Immature natural killer cell (primary cell): ENCODE measurements at regions not wholly inside any gene's neighbourhood (a gene's known extent, or its start where the extent isn't known, plus 50 kb on each side); places are given as distances from the start of the nearest gene placed in this dataset.

ENCODE experiments used
- DNase-seq, 3 donors: peaks; one replicate each; pipeline ENCODE4 v3.0.0; 2022; ENCODE audit warnings: mixed read lengths in 1 of 3
- H3K27ac Mint-ChIP-seq, 6 donors: one replicate each; pipeline ENCODE4 v1.8.0; 2020; ENCODE audit warnings: mixed read lengths in 6 of 6, mild to moderate bottlenecking in 5 of 6, inconsistent platforms in 4 of 6, moderate library complexity in 3 of 6
- H3K27me3 Mint-ChIP-seq, 3 donors: one replicate each; pipeline ENCODE4 v1.8.0; 2020 to 2021; ENCODE audit warnings: low read depth in 3 of 3, mild to moderate bottlenecking in 3 of 3, mixed read lengths in 3 of 3, moderate library complexity in 3 of 3, inconsistent platforms in 1 of 3
- H3K36me3 Mint-ChIP-seq, 3 donors: one replicate each; pipeline ENCODE4 v1.8.0; 2020; ENCODE audit warnings: mixed read lengths in 3 of 3, inconsistent platforms in 2 of 3, mild to moderate bottlenecking in 2 of 3
- H3K4me1 Mint-ChIP-seq, 2 donors: one replicate each; pipeline ENCODE4 v1.8.0; 2020; ENCODE audit warnings: inconsistent platforms in 2 of 2, mild to moderate bottlenecking in 2 of 2, mixed read lengths in 2 of 2, moderate library complexity in 1 of 2
- H3K4me3 Mint-ChIP-seq, 5 donors: one replicate each; pipeline ENCODE4 v1.8.0; 2020; ENCODE audit warnings: mild to moderate bottlenecking in 5 of 5, mixed read lengths in 5 of 5, inconsistent platforms in 3 of 5, moderate library complexity in 3 of 5
- H3K9me3 Mint-ChIP-seq, 6 donors: one replicate each; pipeline ENCODE4 v1.8.0; 2020; ENCODE audit warnings: mild to moderate bottlenecking in 6 of 6, mixed read lengths in 6 of 6, inconsistent platforms in 4 of 6, moderate library complexity in 3 of 6

- Mint-ChIP-seq H3K4me1 (no peaks in the 10 kb centered on the region), H3K27me3 (peaks cover 4 to 8% (median 4%) of the 10 kb centered on the region in 3 donors), H3K27ac (no peak overlapping the region), H3K9me3 (no peaks in the 10 kb centered on the region), H3K36me3 (no peaks in the 10 kb centered on the region), H3K4me3 (no peak overlapping the region)
- no peak for DNase-seq
These were observed 206.4 kb downstream of the TBXT start for GRCh38 chr6:165961233-165961632.

GRCh38 chr6:165960695-165961094, 207.0 kb downstream of the TBXT start:
- no peak overlapping the region for H3K4me3 Mint-ChIP-seq
- no peaks in the 10 kb centered on the region for H3K9me3 Mint-ChIP-seq
- H3K27ac Mint-ChIP-seq: no peak overlapping the region
- DNase-seq: no peak
- H3K4me1 Mint-ChIP-seq: no peaks in the 10 kb centered on the region
- peaks cover 4 to 8% (median 4%) of the 10 kb centered on the region in 3 donors for H3K27me3 Mint-ChIP-seq
- no peaks in the 10 kb centered on the region for H3K36me3 Mint-ChIP-seq

- no peak overlapping the region for H3K27ac Mint-ChIP-seq
- no peaks in the 10 kb centered on the region for H3K9me3 Mint-ChIP-seq
- no peaks in the 10 kb centered on the region for H3K36me3 Mint-ChIP-seq
- no peaks in the 10 kb centered on the region for H3K4me1 Mint-ChIP-seq
- peaks cover 4 to 8% (median 5%) of the 10 kb centered on the region in 3 donors for H3K27me3 Mint-ChIP-seq
- H3K4me3 Mint-ChIP-seq: no peak overlapping the region
- DNase-seq: no peak
These were observed 208.0 kb downstream of the TBXT start for GRCh38 chr6:165959627-165960026.

GRCh38 chr6:165956874-165957273, 210.8 kb downstream of the TBXT start:
- Mint-ChIP-seq H3K27ac (no peak overlapping the region), H3K9me3 (no peaks in the 10 kb centered on the region), H3K36me3 (no peaks in the 10 kb centered on the region), H3K27me3 (peaks cover 4 to 8% (median 4%) of the 10 kb centered on the region in 3 donors), H3K4me1 (no peaks in the 10 kb centered on the region), H3K4me3 (no peak overlapping the region)
- no peak for DNase-seq

GRCh38 chr6:165952514-165952913, 215.1 kb downstream of the TBXT start:
- H3K36me3 Mint-ChIP-seq: no peaks in the 10 kb centered on the region
- H3K4me1 Mint-ChIP-seq: no peaks in the 10 kb centered on the region
- no peaks in the 10 kb centered on the region for H3K9me3 Mint-ChIP-seq
- no peak overlapping the region for H3K4me3 Mint-ChIP-seq
- H3K27ac Mint-ChIP-seq: no peak overlapping the region
- DNase-seq: no peak
- H3K27me3 Mint-ChIP-seq: peaks cover 3 to 12% (median 5%) of the 10 kb centered on the region in 3 donors

GRCh38 chr6:165950316-165950715, 217.3 kb downstream of the TBXT start:
- H3K27me3 Mint-ChIP-seq: peaks cover 2 to 12% (median 5%) of the 10 kb centered on the region in 3 donors
- H3K36me3 Mint-ChIP-seq: no peaks in the 10 kb centered on the region
- DNase-seq: no peak
- no peaks in the 10 kb centered on the region for H3K9me3 Mint-ChIP-seq
- no peak overlapping the region for H3K27ac Mint-ChIP-seq
- no peaks in the 10 kb centered on the region for H3K4me1 Mint-ChIP-seq
- no peak overlapping the region for H3K4me3 Mint-ChIP-seq

GRCh38 chr6:165949324-165949723, 218.3 kb downstream of the TBXT start:
- Mint-ChIP-seq H3K4me1 (no peaks in the 10 kb centered on the region), H3K27ac (no peak overlapping the region), H3K4me3 (no peak overlapping the region), H3K36me3 (no peaks in the 10 kb centered on the region), H3K9me3 (no peaks in the 10 kb centered on the region), H3K27me3 (peaks cover 3 to 12% (median 8%) of the 10 kb centered on the region in 3 donors)
- DNase-seq: no peak

- H3K4me1 Mint-ChIP-seq: no peaks in the 10 kb centered on the region
- H3K36me3 Mint-ChIP-seq: no peaks in the 10 kb centered on the region
- peaks cover 0 to 7% (median under 1%) of the 10 kb centered on the region in 6 donors for H3K9me3 Mint-ChIP-seq
- no peak overlapping the region for H3K27ac Mint-ChIP-seq
- no peak for DNase-seq
- H3K27me3 Mint-ChIP-seq: peaks cover 2 to 6% (median 5%) of the 10 kb centered on the region in 3 donors
- no peak overlapping the region for H3K4me3 Mint-ChIP-seq
These were observed 223.6 kb downstream of the TBXT start for GRCh38 chr6:165944002-165944466.

GRCh38 chr6:165941786-165942185, 225.9 kb downstream of the TBXT start:
- Mint-ChIP-seq H3K27ac (no peak overlapping the region), H3K27me3 (peaks cover 2 to 6% (median 3%) of the 10 kb centered on the region in 3 donors), H3K9me3 (peaks cover 0 to 7% (median under 1%) of the 10 kb centered on the region in 6 donors), H3K36me3 (no peaks in the 10 kb centered on the region), H3K4me1 (no peaks in the 10 kb centered on the region), H3K4me3 (no peak overlapping the region)
- DNase-seq: no peak

GRCh38 chr6:165941249-165941775, 226.3 kb downstream of the TBXT start:
- no peak for DNase-seq
- no peaks in the 10 kb centered on the region for H3K36me3 Mint-ChIP-seq
- no peak overlapping the region for H3K27ac Mint-ChIP-seq
- peaks cover 2 to 10% (median 3%) of the 10 kb centered on the region in 3 donors for H3K27me3 Mint-ChIP-seq
- no peaks in the 10 kb centered on the region for H3K4me1 Mint-ChIP-seq
- peaks cover 0 to 7% (median under 1%) of the 10 kb centered on the region in 6 donors for H3K9me3 Mint-ChIP-seq
- H3K4me3 Mint-ChIP-seq: no peak overlapping the region

GRCh38 chr6:165940366-165940765, 227.3 kb downstream of the TBXT start:
- Mint-ChIP-seq H3K36me3 (no peaks in the 10 kb centered on the region), H3K4me1 (no peaks in the 10 kb centered on the region), H3K4me3 (no peak overlapping the region), H3K9me3 (peaks cover 0 to 7% (median under 1%) of the 10 kb centered on the region in 6 donors), H3K27ac (no peak overlapping the region), H3K27me3 (peaks cover 3 to 11% (median 4%) of the 10 kb centered on the region in 3 donors)
- no peak for DNase-seq

- H3K27me3 Mint-ChIP-seq: peaks cover 4 to 9% (median 8%) of the 10 kb centered on the region in 3 donors
- no peak overlapping the region for H3K4me3 Mint-ChIP-seq
- peaks cover 0 to 7% (median under 1%) of the 10 kb centered on the region in 6 donors for H3K9me3 Mint-ChIP-seq
- no peak overlapping the region for H3K27ac Mint-ChIP-seq
- H3K4me1 Mint-ChIP-seq: no peaks in the 10 kb centered on the region
- DNase-seq: no peak
- no peaks in the 10 kb centered on the region for H3K36me3 Mint-ChIP-seq
These were observed 227.9 kb downstream of the TBXT start for GRCh38 chr6:165939601-165940290.

GRCh38 chr6:165939047-165939446, 228.6 kb downstream of the TBXT start:
- Mint-ChIP-seq H3K4me3 (no peak overlapping the region), H3K9me3 (peaks cover 0 to 7% (median under 1%) of the 10 kb centered on the region in 6 donors), H3K27me3 (peaks cover 4 to 16% (median 8%) of the 10 kb centered on the region in 3 donors), H3K4me1 (no peaks in the 10 kb centered on the region), H3K27ac (no peak overlapping the region), H3K36me3 (no peaks in the 10 kb centered on the region)
- no peak for DNase-seq

- peaks cover 4 to 17% (median 8%) of the 10 kb centered on the region in 3 donors for H3K27me3 Mint-ChIP-seq
- peaks cover 0 to 3% (median under 1%) of the 10 kb centered on the region in 6 donors for H3K9me3 Mint-ChIP-seq
- no peak for DNase-seq
- H3K27ac Mint-ChIP-seq: no peak overlapping the region
- no peak overlapping the region for H3K4me3 Mint-ChIP-seq
- no peaks in the 10 kb centered on the region for H3K4me1 Mint-ChIP-seq
- no peaks in the 10 kb centered on the region for H3K36me3 Mint-ChIP-seq
These were observed 229.9 kb downstream of the TBXT start for GRCh38 chr6:165937564-165938358.
